HG02588 (cell line): ENCODE measurements at regions not wholly inside any gene's neighbourhood (a gene's known extent, or its start where the extent isn't known, plus 50 kb on each side); places are given as distances from the start of the nearest gene placed in this dataset.
A peak's percentile ranks its signal among the peaks of the same experiment; 100 is the strongest.
"Not testable (repeated sequence)": the region's sequence is repeated elsewhere in the genome, so short reads cannot be mapped to it uniquely, and the experiment has no call there.

Experiments
- ATAC-seq: cut with Tn5 transposase; IDR thresholded peaks from one replicate; pipeline ENCODE4 v1.9.1; 2021; ENCODE audit warnings: mild to moderate bottlenecking, moderate library complexity; ENCODE audit not compliant: unreplicated experiment

DNA sequence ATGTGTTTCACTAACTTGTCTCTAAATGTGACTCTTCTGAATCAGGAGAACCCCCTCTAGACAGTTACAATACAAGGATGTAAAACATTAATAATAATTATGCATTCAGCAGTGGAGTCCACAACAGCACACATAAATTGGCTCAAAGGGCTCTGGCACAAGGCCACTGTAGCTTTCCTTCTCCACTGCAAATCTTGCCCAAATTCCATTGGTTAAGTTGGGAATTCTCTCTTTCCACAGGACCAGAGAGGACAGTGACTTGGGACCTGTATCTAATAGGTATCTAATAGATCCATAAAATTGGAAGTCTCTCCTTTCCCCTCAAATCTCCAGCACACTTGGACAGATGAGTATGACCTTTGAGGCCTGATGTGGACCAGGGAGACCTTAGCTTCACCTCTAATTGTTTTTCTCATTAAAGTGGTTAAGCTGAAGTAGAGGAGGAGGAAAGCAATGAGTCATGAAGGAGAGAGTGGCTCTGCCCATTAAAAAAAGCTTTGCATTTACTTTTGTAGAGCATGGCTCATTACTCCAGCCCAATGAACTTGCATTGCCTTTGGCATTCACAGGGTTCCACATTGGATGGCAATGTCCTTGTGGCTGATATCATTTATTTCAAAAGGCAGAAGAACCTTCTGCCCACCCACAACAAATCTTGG lies 72.3 kb upstream of the SH3RF1 start:
- ATAC-seq = no peak

DNA sequence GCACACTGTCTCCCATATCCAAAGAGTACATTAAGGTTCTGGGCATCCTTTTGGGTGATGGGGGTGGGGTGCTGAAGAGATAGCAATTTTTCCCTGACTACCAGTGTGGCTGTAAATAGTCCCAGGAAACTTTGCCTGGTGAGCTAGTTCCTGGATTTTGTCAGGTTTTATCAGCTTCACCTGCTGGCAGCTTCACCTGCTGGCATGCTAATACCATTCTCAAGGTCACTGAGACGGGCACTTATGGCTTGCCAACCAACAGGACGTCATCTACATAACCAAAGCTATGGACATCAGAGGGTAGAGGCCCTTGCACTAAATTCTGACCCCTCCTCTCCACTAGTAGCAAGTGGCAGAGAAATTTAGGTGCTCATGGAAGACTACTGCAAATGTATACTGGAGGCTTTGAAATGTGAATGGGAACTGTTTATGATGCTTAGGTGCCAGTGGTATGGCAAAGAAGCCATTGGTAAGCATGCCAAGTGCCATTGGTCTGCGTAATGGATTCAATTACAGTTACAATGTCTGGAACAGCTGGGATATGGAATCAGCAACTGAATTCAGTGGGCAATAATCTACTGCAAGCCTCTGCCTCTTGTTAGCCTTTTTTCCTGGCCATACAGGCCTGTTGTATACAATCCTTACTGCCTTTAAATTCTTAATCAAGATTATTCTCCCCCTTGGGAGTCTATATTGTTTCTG lies 71.6 kb upstream of the SH3RF1 start:
- ATAC-seq = no peak

- ATAC-seq = peak; percentile 80
Observed at GRCh38 chr4:169341490-169341889, 70.7 kb upstream of the SH3RF1 start.

GRCh38 chr4:169340834-169341233 lies 70.1 kb upstream of the SH3RF1 start:
- ATAC-seq = no peak

DNA sequence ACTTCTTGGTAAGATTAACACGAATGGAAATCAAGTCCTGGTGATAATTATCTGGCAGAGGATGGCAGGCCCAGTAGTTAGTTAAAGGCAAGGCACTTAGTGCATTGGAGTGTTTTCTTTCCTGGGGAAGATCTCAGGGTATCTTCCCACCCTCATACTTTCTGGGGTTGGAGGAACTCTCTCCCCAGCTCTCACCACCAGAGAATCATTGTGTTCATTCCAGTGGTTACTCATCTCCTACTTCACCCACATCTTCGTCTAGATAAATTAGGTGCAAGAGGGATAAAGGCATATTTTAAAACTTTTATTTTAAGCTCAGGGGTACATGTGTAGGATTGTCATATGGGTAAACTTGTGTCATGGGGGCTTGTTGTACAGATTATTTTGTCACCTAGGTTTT lies 67.5 kb upstream of the SH3RF1 start:
- ATAC-seq = no peak

- ATAC-seq = no peak
Observed at GRCh38 chr4:169337510-169337909, 66.8 kb upstream of the SH3RF1 start.

GRCh38 chr4:169335331-169335730 lies 64.6 kb upstream of the SH3RF1 start:
- no peak for ATAC-seq

DNA sequence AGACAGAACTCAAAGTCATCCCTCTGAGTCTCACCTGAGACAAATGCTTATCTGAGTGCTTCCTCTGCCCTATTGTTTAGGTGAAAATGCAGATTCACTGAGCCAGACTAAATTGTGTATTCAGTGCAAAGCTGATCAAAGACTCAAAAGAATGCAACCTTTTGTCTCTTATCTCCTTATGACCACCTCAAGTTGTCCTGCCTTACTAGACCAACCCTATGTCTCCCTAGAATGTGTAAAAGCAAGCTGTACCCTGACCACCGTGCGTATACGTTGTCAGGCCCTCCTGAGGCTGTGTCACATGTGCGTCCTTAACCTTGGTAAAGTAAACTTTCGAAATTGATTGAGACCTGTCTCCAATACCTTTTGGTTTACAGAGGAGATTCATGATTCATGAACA lies 63.6 kb upstream of the SH3RF1 start:
- ATAC-seq = no peak

DNA sequence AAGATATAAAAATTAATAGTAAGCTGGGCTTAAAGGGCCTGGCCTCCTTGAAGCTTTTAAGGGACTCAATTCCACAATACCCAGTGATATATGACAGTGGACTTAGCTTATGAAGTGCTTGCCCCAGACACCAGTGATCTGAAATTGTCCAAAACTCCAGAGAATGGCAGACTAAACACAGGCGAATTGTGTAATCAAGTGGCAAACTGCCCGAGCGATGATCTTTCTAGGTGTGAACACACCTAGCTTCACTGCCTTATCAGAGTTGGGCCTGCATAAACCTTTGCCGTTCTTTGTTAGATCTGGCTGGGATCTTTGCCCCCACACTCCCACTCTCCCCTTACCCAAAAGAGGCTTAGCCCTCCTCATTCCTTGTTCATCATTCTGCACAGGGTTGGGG lies 62.5 kb upstream of the SH3RF1 start:
- ATAC-seq = no peak

- ATAC-seq = no peak
Observed at GRCh38 chr4:169332583-169332982, 61.8 kb upstream of the SH3RF1 start.

- ATAC-seq = no peak
Observed at GRCh38 chr4:169330811-169331210, 60.1 kb upstream of the SH3RF1 start.

- ATAC-seq = no peak
Observed at GRCh38 chr4:169330095-169330494, 59.3 kb upstream of the SH3RF1 start.

DNA sequence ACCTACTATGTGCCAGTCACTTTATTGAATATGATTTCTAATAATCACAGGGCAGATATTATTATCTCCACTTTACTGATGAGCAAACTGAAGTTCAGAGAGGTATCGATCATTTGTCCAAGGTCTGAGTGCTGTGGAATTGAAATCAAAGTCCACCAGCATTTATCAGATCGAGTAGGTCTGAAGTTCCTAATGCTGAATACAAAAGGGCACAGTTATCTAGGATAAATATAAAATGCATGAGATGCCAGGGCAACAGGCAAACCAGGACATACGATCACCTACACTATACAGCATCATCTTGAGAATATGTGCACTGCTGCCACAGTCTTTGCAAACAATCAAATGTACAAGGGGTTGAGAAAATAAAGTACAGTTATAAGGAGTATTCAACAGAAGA lies 57.2 kb upstream of the SH3RF1 start:
- no peak for ATAC-seq

- ATAC-seq = not testable (repeated sequence)
Observed at GRCh38 chr4:169323925-169324324, 53.2 kb upstream of the SH3RF1 start.

DNA sequence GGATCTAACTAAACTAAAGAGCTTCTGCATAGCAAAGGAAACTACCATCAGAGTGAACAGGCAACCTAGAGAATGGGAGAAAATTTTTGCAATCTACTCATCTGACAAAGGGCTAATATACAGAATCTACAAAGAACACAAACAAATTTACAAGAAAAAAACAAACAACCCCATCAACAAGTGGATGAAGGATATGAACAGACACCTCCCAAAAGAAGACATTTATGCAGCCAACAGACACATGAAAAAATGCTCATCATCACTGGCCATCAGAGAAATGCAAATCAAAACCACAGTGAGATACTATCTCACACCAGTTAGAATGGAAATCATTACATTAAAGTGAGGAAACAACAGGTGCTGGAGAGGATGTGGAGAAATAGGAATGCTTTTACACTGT lies 52.1 kb upstream of the SH3RF1 start:
- not testable (repeated sequence) for ATAC-seq
